HEK293 (cell line): ENCODE measurements at regions not wholly inside any gene's neighbourhood (a gene's known extent, or its start where the extent isn't known, plus 50 kb on each side); places are given as distances from the start of the nearest gene placed in this dataset.

Experiments used
- CTCF ChIP-seq: fragments of 450-650 bp; formaldehyde crosslinking; IDR thresholded peaks from 2 replicates; pipeline ENCODE4 v1.5.1; 2016; ENCODE audit warnings: missing biosample characterization, missing genetic modification characterization
- HOXC10 ChIP-seq: sonication (generic); formaldehyde crosslinking; IDR thresholded peaks from 2 replicates; pipeline ENCODE4 v1.8.1; 2023; ENCODE audit warnings: mild to moderate bottlenecking, missing genetic modification reagents
- KLF17 ChIP-seq: fragments of 450-650 bp; formaldehyde crosslinking; IDR thresholded peaks from 2 replicates; pipeline ENCODE4 v1.5.1; 2016; ENCODE audit warnings: missing biosample characterization, missing genetic modification characterization
- ZBTB7A ChIP-seq: fragments of 450-650 bp; formaldehyde crosslinking; IDR thresholded peaks from 2 replicates; pipeline ENCODE4 v1.5.1; 2016; ENCODE audit warnings: low read depth, missing biosample characterization, missing genetic modification characterization
- ZNF184 ChIP-seq: fragments of 450-650 bp; IDR thresholded peaks from 2 replicates; pipeline ENCODE4 v1.5.1; 2018; ENCODE audit warnings: missing biosample characterization, mild to moderate bottlenecking, missing genetic modification characterization
- ZNF629 ChIP-seq: fragments of 450-650 bp; formaldehyde crosslinking; IDR thresholded peaks from 2 replicates; pipeline ENCODE4 v1.5.1; 2017; ENCODE audit warnings: missing biosample characterization, missing genetic modification characterization
- ZSCAN30 ChIP-seq: fragments of 450-650 bp; IDR thresholded peaks from 2 replicates; pipeline ENCODE4 v1.5.1; 2018; ENCODE audit warnings: missing biosample characterization, mild to moderate bottlenecking, missing genetic modification characterization, moderate library complexity

- TF ChIP-seq CTCF (tag by site-specific recombination) (no peak), ZNF184 (tag by site-specific recombination) (no peak), ZBTB7A (tag by site-specific recombination) (no peak), HOXC10 (CRISPR knock-in tag) (no peak), ZSCAN30 (tag by site-specific recombination) (no peak), KLF17 (no peak), ZNF629 (tag by site-specific recombination) (no peak)
Observed at GRCh38 chr5:6902094-6902493, 188.9 kb downstream of the TENT4A start.
